Lung (tissue), 11 donors: ENCODE measurements at regions not wholly inside any gene's neighbourhood (a gene's known extent, or its start where the extent isn't known, plus 50 kb on each side); places are given as distances from the start of the nearest gene placed in this dataset.

Experiments used
- ATAC-seq: fragments of 200-7000 bp; cut with Tn5 transposase; one replicate; pipeline ENCODE4 v1.9.1; 2020; ENCODE audit warnings: moderate number of reproducible peaks; ENCODE audit not compliant: insufficient read depth, low FRiP score
- DNase-seq, 3 donors: peaks; one replicate each; pipeline ENCODE4 v3.0.0-alpha.2; 2013 to 2017
- H3K27ac ChIP-seq, 2 donors: one replicate each; pipeline ENCODE4 v1.5.1; 2013; ENCODE audit warnings: mild to moderate bottlenecking in 2 of 2, moderate library complexity in 2 of 2, control low read depth in 1 of 2, inconsistent platforms in 1 of 2, low read depth in 1 of 2, low read length in 1 of 2
- H3K27me3 ChIP-seq, 3 donors: one replicate each; pipeline ENCODE4 v1.5.1; 2013; ENCODE audit warnings: low read length in 2 of 3; ENCODE audit not compliant: control insufficient read depth in 3 of 3, insufficient read depth in 3 of 3
- H3K36me3 ChIP-seq, 4 donors: one replicate each; pipeline ENCODE4 v1.5.1; 2013; ENCODE audit warnings: low read length in 4 of 4, mild to moderate bottlenecking in 1 of 4, moderate library complexity in 1 of 4; ENCODE audit not compliant: control insufficient read depth in 4 of 4, insufficient read depth in 4 of 4
- H3K4me1 ChIP-seq, 5 donors: one replicate each; pipeline ENCODE4 v1.5.1; 2013; ENCODE audit warnings: low read length in 5 of 5, mild to moderate bottlenecking in 2 of 5, moderate library complexity in 1 of 5; ENCODE audit not compliant: control insufficient read depth in 5 of 5, insufficient read depth in 5 of 5
- H3K4me3 ChIP-seq: one replicate; pipeline ENCODE4 v1.5.1; 2013; ENCODE audit warnings: mild to moderate bottlenecking, control low read depth, moderate library complexity
- H3K9ac ChIP-seq, 2 donors: one replicate each; pipeline ENCODE4 v1.5.1; 2013; ENCODE audit warnings: low read length in 2 of 2, control low read depth in 1 of 2; ENCODE audit not compliant: insufficient read depth in 1 of 2
- H3K9me3 ChIP-seq, 4 donors: one replicate each; pipeline ENCODE4 v1.5.1; 2013; ENCODE audit warnings: low read length in 3 of 4, mild to moderate bottlenecking in 1 of 4, moderate library complexity in 1 of 4; ENCODE audit not compliant: control insufficient read depth in 4 of 4, insufficient read depth in 3 of 4
- CTCF ChIP-seq: IDR thresholded peaks from 2 replicates; pipeline ENCODE4 v1.5.1; 2012; ENCODE audit warnings: mild to moderate bottlenecking; ENCODE audit errors: control extremely low read depth, extremely low read depth
- WGBS, 2 donors: extraction: QIAGEN DNeasy Blood & Tissue Kit; methylation state at CpG; one replicate each; pipeline ENCODE4 v1.1.7; 2013; 5-methylcytosine and 5-hydroxymethylcytosine counted together
- donor health status: control.
- donor health status: control.
- donor health status: Bipolar disorder and iron deficiency.
- donor health status: healthy.
- donor health status: DM: yes; HTN: yes; CAD: no.

DNA sequence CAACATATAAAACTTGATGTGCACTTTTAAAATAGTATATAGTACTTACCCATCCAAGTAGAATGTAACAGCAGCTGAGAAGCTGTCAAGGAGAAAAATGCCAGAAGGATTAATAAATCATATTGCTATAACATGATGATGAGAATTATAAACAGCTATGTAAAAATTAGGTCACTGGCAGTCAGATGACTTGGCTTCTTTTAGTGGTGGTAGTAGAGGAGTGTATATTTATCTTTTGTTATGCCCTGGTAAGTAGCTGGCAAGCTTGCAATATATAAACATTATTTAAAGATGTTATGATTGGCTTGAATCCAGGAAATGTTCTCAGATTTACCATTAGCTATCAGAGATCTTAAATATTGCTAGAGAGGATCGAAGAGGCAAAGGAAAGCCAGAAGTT is 471.0 kb upstream of the MGAT4C start:
- H3K4me3 ChIP-seq = no peak overlapping the region
- no peaks in the 10 kb centered on the region for H3K36me3 ChIP-seq
- ATAC-seq (no peak), DNase-seq (peak in 2 of 3 donors; percentile 64)
- TF ChIP-seq CTCF = no peak
- no peaks in the 10 kb centered on the region for H3K9me3 ChIP-seq
- no peak overlapping the region for H3K27ac ChIP-seq
- H3K9ac ChIP-seq = no peak overlapping the region
- no peaks in the 10 kb centered on the region for H3K27me3 ChIP-seq
- H3K4me1 ChIP-seq = peaks cover 0 to 21% (median 0%) of the 10 kb centered on the region in 5 donors
- WGBS, 2 donors = 33 to 61% methylated on average over 1 of the region's 1 CpG

- H3K27me3 ChIP-seq = no peaks in the 10 kb centered on the region
- no peak for ATAC-seq
- no peak overlapping the region for H3K27ac ChIP-seq
- H3K36me3 ChIP-seq = no peaks in the 10 kb centered on the region
- TF ChIP-seq CTCF = no peak
- no peak for DNase-seq
- no peak overlapping the region for H3K9ac ChIP-seq
- H3K4me3 ChIP-seq = no peak overlapping the region
- H3K4me1 ChIP-seq = peaks cover 0 to 10% (median 0%) of the 10 kb centered on the region in 5 donors
- 72 to 85% methylated on average over 1 of the region's 1 CpG for WGBS, 2 donors
- H3K9me3 ChIP-seq = no peaks in the 10 kb centered on the region
Measured at GRCh38 chr12:86724716-86725115, 468.5 kb upstream of the MGAT4C start.

GRCh38 chr12:86723326-86723725 is 467.1 kb upstream of the MGAT4C start:
- DNase-seq (peak in 1 of 3 donors; percentile 23), ATAC-seq (no peak)
- H3K27me3 ChIP-seq = no peaks in the 10 kb centered on the region
- peaks cover 0 to 10% (median 0%) of the 10 kb centered on the region in 5 donors for H3K4me1 ChIP-seq
- no peak overlapping the region for H3K9ac ChIP-seq
- 69 to 85% methylated on average over 2 of the region's 2 CpGs for WGBS, 2 donors
- TF ChIP-seq CTCF = no peak
- H3K4me3 ChIP-seq = no peak overlapping the region
- no peaks in the 10 kb centered on the region for H3K36me3 ChIP-seq
- no peak overlapping the region for H3K27ac ChIP-seq
- no peaks in the 10 kb centered on the region for H3K9me3 ChIP-seq

GRCh38 chr12:86721713-86722397 is 465.7 kb upstream of the MGAT4C start:
- H3K27me3 ChIP-seq = no peaks in the 10 kb centered on the region
- 81 to 83% methylated on average over 5 of the region's 5 CpGs for WGBS, 2 donors
- H3K36me3 ChIP-seq = no peaks in the 10 kb centered on the region
- no peaks in the 10 kb centered on the region for H3K9me3 ChIP-seq
- no peak overlapping the region for H3K9ac ChIP-seq
- peaks cover 0 to 3% (median 0%) of the 10 kb centered on the region in 5 donors for H3K4me1 ChIP-seq
- DNase-seq (no peak), ATAC-seq (no peak)
- no peak for TF ChIP-seq CTCF
- no peak overlapping the region for H3K27ac ChIP-seq
- no peak overlapping the region for H3K4me3 ChIP-seq
